ENCODE measurements at regions not wholly inside any gene's neighbourhood (a gene's known extent, or its start where the extent isn't known, plus 50 kb on each side); places are given as distances from the start of the nearest gene placed in this dataset.

DNA sequence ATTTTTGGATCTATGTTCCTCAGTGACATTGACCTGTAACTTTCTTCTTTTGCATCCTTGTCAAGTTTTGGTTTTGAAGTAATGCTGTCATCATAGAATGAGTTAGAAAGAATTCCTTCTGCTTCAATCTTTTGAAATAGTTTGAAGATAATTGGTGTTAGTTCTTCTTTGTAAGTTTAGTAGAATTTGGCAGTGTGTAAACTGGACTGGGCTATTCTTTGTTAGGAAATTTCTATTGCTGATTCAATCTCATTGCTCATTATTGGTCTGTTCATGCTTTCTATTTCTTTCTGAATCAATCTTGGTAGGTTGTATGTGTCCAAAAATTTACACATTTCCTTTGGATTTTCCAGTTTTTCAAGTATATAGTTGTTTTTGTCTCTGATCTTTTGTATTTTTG, 101.7 kb upstream of the SPRY2 start:
- TF ChIP-seq JUND (IDR thresholded peaks at IDR 0.05; ENCODE audit: low read depth), result no peak
- in situ Hi-C loops (cut with HindIII; ENCODE audit: low pct_unique_long_range_greater_than_20kb, low sequenced_read_pairs), result no loop called here
- DNase-seq (ENCODE audit: low read depth in 1 of 2, low spot score in 1 of 2), result no peak

- in situ Hi-C loops (cut with HindIII; ENCODE audit: low pct_unique_long_range_greater_than_20kb, low sequenced_read_pairs), result no loop called here
- no peak for TF ChIP-seq JUND (IDR thresholded peaks at IDR 0.05; ENCODE audit: low read depth)
- DNase-seq (ENCODE audit: low read depth in 1 of 2, low spot score in 1 of 2), result no peak
These were observed 101.0 kb upstream of the SPRY2 start for GRCh38 chr13:80441968-80442367.

DNA sequence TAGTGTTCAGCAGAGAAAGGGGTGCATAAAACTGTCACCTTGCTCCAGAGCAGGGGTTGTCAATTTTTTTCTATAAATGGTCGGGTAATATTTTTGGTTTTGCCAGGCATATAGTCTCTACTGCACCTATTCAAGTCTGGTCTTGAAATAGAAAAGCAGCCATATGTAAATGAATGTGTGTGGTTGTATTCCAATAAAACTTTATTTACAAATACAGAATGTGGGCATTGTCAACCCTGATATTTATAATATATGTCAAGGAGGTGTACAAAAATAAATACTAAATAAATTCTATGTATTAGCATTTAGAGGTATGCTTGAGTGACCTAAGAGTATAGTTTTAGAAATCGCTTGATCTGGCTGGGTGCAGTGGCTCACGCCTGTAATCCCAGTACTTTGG, 97.6 kb upstream of the SPRY2 start:
- no peak for TF ChIP-seq JUND (IDR thresholded peaks at IDR 0.05; ENCODE audit: low read depth)
- in situ Hi-C loops (cut with HindIII; ENCODE audit: low pct_unique_long_range_greater_than_20kb, low sequenced_read_pairs), result no loop called here

GRCh38 chr13:80437231-80437630, 96.3 kb upstream of the SPRY2 start:
- TF ChIP-seq JUND (IDR thresholded peaks at IDR 0.05; ENCODE audit: low read depth), result no peak
- no peak for DNase-seq (ENCODE audit: low read depth in 1 of 2, low spot score in 1 of 2)
- in situ Hi-C loops (cut with HindIII; ENCODE audit: low pct_unique_long_range_greater_than_20kb, low sequenced_read_pairs), result no loop called here

More for the DNA sequence above, 97.6 kb upstream of the SPRY2 start:
- DNase-seq (ENCODE audit: low read depth in 1 of 2, low spot score in 1 of 2), result no peak

GRCh38 chr13:80436571-80437169, 95.7 kb upstream of the SPRY2 start:
- no peak for TF ChIP-seq JUND (IDR thresholded peaks at IDR 0.05; ENCODE audit: low read depth)
- DNase-seq (ENCODE audit: low read depth in 1 of 2, low spot score in 1 of 2), result no peak
- in situ Hi-C loops (cut with HindIII; ENCODE audit: low pct_unique_long_range_greater_than_20kb, low sequenced_read_pairs), result no loop called here

- in situ Hi-C loops (cut with HindIII; ENCODE audit: low pct_unique_long_range_greater_than_20kb, low sequenced_read_pairs), result no loop called here
- no peak for DNase-seq (ENCODE audit: low read depth in 1 of 2, low spot score in 1 of 2)
- no peak for TF ChIP-seq JUND (IDR thresholded peaks at IDR 0.05; ENCODE audit: low read depth)
These were observed 89.6 kb upstream of the SPRY2 start for GRCh38 chr13:80430561-80430960.

GRCh38 chr13:80428349-80429096, 87.6 kb upstream of the SPRY2 start:
- no peak for TF ChIP-seq JUND (IDR thresholded peaks at IDR 0.05; ENCODE audit: low read depth)
- peak in 1 of 2 experiments; percentile 42 for DNase-seq (ENCODE audit: low read depth in 1 of 2, low spot score in 1 of 2)
- in situ Hi-C loops (cut with HindIII; ENCODE audit: low pct_unique_long_range_greater_than_20kb, low sequenced_read_pairs), result no loop called here

- in situ Hi-C loops (cut with HindIII; ENCODE audit: low pct_unique_long_range_greater_than_20kb, low sequenced_read_pairs), result no loop called here
- no peak for TF ChIP-seq JUND (IDR thresholded peaks at IDR 0.05; ENCODE audit: low read depth)
- DNase-seq (ENCODE audit: low read depth in 1 of 2, low spot score in 1 of 2), result no peak
These were observed 78.5 kb upstream of the SPRY2 start for GRCh38 chr13:80419416-80419815.

GRCh38 chr13:80413611-80414010, 72.7 kb upstream of the SPRY2 start:
- in situ Hi-C loops (cut with HindIII; ENCODE audit: low pct_unique_long_range_greater_than_20kb, low sequenced_read_pairs), result no loop called here
- DNase-seq (ENCODE audit: low read depth in 1 of 2, low spot score in 1 of 2), result no peak
- TF ChIP-seq JUND (IDR thresholded peaks at IDR 0.05; ENCODE audit: low read depth), result no peak

- in situ Hi-C loops (cut with HindIII; ENCODE audit: low pct_unique_long_range_greater_than_20kb, low sequenced_read_pairs), result no loop called here
- DNase-seq (ENCODE audit: low read depth in 1 of 2, low spot score in 1 of 2), result no peak
- no peak for TF ChIP-seq JUND (IDR thresholded peaks at IDR 0.05; ENCODE audit: low read depth)
These were observed 67.3 kb upstream of the SPRY2 start for GRCh38 chr13:80408270-80408669.

DNA sequence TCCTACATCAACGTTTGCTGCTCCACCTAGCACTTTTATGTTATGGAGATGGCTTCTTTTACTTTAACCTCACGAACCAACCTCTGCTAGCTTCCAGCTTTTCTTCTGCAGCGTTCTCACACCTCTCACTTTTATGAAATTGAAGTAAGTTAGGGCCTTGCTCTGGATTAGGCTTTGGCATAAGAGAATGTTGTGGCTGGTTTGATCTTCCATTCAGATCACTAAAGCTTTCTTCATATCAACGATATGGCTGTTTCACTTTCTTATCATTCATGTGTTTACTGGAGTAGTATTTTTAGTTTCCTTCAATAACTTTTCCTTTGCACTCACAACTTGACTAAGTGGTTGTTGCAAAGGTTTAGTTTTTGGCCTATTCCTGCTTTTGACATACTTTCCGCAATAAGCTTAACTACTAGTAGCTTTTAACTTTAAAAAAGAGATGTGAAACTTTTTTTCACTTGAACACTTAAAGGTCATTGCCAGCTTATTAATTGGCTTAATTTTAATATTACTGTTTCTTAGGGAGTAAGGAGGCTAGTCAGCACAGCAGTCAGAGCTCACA, 60.0 kb upstream of the SPRY2 start:
- DNase-seq (ENCODE audit: low read depth in 1 of 2, low spot score in 1 of 2), result no peak
- in situ Hi-C loops (cut with HindIII; ENCODE audit: low pct_unique_long_range_greater_than_20kb, low sequenced_read_pairs), result no loop called here
- no peak for TF ChIP-seq JUND (IDR thresholded peaks at IDR 0.05; ENCODE audit: low read depth)

DNA sequence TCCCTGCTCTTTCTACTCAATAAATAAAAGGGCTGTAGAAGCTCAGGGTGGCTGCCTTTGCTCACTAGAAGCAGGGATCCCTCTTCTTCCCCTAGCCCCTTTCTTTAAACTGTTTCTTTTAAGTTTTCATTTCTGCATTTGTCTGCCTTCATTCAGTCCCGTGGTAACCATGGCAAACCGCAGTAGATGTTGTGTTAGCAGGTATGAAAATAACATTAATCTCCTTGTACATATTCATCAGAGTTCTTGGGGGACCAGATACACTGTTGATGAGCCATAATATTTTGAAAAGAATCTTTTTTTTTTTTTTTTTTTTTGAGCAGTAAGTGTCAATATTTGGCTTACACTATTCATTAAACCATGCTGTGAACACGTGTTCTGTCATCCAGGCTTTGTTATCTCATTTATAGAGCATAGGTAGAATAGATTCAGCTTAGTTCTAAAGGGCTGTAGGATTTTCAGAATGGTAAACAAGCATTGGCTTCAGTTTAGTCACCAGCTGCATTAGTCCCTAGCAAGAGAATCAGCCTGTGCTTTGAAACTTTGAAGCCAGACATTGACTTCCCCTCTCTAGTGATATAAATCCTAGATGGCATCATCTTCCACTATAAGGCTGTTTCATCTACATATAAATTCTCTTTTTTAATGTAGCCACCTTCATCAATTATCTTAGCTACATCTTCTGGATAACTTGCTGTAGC, 59.4 kb upstream of the SPRY2 start:
- in situ Hi-C loops (cut with HindIII; ENCODE audit: low pct_unique_long_range_greater_than_20kb, low sequenced_read_pairs), result no loop called here
- no peak for DNase-seq (ENCODE audit: low read depth in 1 of 2, low spot score in 1 of 2)
- TF ChIP-seq JUND (IDR thresholded peaks at IDR 0.05; ENCODE audit: low read depth), result no peak

All from T47D (cell line).